NCI-H345 treated with DMSO at 0.1 percent for 48 hours (cell line): ENCODE measurements at regions not wholly inside any gene's neighbourhood (a gene's known extent, or its start where the extent isn't known, plus 50 kb on each side); places are given as distances from the start of the nearest gene placed in this dataset.

Source experiments
- DNase-seq: peaks from one replicate; lab custom pipeline; 2025; ENCODE audit not compliant: unreplicated experiment; lab: John Stamatoyannopoulos, UW

DNA sequence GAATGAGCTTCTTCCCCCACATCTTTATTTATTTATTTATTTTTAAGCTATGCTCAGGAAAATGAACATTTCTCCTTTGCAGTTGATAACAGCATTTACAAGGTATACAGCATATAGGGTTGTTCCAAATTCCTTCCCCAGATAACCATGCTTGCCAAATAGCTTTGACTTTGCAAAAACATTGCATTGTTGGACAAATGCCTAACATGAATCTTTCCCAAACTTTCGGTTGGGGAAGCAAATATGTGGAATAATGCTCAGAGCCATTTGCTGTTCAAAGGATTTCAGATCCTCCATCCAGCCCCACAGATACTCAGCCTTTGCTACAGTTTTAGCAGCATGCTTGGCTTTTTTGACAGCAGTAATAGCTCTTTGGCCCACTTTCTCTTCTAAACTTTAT, 127.2 kb upstream of the AGA start:
- DNase-seq, result no peak

DNA sequence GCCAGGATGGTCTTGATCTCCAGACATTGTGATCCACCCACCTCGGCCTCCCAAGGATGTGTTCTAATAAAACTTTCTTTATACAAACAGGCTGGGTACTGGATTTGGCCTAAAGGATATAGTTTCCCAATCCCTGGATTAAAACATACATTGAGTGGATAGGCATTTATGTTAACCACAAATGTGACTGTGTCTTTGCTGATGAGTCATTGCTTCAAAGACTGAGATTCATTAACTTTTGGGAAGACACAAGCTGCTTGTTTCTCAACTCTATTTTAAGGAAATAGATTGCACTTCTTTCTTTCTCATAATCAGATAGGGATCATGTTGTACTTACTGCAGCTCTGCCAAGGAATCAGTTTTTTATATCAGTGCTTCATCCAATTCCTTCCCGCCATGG, 131.3 kb upstream of the AGA start:
- DNase-seq, result no peak

DNA sequence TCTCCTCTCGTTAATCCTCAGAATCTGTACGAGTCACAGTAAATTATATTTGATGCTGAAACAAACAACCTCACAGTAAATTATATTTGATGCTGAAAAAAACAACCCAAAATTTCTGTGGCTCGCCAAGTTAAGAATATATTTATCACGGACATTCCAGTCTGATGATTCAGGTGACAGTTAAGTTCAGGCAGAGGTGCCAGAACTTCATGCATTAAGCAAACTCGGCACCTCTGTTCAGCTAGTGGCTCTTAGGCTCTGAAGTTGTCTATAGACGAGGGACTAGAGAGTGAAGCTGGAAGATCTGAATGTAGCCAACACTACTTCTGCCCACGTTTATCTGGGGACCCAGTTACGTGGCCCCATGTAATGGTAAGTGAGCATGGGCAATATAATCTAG, 132.2 kb upstream of the AGA start:
- no peak for DNase-seq

DNA sequence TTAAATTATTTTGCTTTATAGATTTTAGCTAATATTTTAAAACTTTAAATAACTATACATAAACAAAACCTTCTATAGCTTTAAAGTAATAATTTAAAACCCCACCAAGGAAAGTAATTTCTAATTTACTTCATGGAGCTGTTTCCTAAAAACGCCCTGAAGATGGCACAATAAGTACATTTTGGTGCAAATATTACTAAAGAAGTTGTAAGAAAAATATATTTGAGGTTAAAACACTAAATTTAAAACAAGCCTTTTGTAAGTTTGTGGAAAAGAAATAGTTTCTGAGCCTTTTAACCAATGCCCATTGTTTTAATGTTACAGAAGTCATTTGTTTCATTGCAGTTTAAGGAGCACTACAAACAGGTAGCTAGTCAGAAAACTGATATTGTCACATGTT, 137.4 kb upstream of the AGA start:
- DNase-seq, result no peak

DNA sequence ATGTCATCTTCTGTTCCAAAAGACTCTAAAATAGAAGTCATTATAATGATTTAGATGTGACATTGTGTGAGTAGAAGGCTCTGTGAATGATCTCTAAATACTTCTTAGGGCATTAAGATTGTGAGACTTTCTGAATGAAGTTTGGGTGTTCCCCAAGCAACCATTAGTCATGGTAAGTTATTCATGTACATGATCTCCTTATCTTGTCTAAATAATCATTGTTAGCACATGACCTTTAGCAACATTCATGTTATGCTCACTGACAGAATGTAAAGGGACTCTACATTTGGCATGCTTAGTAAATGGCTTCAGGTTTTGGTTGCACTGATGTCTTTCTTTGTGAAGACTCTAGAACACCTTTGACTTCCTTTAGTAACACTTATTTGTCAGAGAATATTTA, 140.8 kb upstream of the AGA start:
- no peak for DNase-seq

DNA sequence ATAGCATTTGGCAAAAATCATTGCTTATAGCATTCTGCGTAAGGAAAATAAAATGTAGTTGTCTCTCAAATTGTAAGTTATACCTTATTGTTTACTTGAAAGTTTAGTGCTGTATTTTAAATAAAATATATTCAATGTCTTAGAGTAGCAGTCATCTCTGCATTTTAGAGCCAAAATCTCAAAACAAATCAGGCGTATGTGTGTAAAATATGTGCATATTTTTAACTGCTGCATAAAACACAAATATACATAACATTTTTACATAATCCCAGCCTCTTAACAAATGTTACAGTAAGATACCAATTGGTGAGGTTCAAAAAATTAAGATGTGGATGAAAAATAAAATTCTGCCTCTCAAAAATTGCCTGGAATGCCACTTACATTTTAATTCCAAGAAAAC, 145.8 kb upstream of the AGA start:
- no peak for DNase-seq

DNA sequence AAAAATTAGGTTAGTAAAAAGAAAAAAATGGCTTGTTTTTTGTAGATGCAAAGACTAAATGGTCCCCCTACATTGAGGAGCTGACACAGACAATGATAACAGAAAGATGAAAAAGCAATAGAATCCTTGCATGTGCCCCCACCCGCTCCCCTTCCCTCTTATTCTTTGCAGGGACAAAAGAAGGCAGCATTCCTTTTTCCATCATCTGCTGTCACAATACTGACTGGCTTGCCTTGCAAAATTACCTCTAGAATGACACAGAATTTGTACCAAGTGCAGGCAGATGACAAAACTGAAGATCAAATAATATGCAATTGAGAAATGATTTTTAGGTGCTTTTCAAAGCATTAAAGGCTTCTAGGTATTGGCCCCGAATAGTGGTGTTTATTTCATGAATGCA, 153.1 kb upstream of the AGA start:
- no peak for DNase-seq

DNA sequence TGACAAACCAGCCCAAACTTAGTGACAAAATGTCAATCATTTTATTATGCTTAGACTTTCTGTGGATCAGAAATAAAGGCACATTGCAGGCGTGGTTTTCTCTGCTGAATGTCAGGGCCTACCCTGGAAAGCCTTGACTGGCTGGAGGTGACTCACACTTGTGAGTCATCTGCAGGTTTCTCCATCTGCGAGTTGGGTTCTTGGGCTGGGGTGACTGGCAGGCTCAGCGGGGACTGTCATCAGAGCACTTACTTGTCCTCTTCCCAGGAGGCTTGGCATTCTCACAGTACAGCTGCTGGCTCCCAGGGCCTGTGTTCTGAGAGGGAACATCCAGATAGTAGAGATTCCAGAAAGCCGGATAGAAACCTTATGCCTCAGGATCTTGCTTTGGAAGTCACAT, 153.8 kb upstream of the AGA start:
- DNase-seq, result no peak

DNA sequence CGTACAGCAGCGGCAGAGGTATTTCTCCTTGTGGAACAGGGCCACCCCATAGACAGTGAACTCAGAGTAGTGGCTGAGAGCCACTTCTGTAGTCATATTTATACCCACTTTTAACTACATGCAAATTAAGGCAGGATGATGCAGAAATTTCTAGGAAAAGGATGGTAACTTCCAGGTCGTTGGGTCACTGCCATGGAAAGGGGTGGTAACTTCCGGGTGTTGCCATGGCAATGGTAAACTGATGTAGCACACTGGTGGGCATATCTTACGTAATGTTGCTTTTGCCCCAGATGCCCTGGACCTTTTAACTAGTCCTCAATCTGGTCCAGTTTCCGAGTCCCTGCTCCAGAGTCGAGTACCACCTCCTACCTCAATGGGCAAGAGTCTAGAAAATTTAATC, 154.8 kb upstream of the AGA start:
- DNase-seq, result no peak

DNA sequence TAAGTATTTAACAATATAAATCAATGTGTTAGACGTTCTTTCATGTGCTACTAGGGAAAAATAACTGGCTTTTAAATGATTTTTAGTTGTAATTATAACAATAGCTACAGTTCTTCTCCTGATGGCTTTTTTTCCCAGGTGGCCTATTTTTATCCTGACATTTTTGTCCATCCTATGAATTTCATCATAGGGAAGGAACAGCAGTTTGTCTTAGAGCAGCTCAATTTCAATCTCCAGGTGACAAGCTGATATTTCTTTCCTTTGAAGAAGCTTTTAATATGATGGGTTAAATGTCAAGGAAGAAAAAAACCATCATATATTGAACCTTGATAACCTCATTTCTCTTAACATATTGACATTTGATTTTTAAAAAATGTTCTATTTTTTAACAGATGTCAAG, 163.0 kb upstream of the AGA start:
- no peak for DNase-seq

DNA sequence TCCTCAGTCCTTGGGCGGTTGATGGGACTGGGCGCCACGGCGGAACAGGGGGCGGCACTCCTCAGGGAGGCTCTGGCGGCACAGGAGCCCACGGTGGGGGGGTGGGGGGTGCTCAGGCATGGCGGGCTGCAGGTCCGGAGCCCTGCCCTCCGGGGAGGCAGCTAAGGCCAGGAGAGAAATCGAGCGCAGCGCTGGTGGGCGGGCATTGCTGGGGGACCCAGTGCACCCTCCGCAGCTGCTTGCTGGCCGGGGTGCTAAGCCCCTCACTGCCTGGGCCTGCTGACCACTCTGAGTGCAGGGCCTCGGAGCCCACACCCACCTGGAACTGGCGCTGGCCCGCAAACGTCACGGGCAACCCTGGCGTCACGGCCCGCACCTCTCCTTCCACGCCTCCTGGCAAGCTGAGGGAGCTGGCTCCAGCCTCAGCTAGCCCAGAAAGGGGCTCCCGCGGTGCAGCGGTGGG, 164.9 kb upstream of the AGA start:
- DNase-seq, result no peak

DNA sequence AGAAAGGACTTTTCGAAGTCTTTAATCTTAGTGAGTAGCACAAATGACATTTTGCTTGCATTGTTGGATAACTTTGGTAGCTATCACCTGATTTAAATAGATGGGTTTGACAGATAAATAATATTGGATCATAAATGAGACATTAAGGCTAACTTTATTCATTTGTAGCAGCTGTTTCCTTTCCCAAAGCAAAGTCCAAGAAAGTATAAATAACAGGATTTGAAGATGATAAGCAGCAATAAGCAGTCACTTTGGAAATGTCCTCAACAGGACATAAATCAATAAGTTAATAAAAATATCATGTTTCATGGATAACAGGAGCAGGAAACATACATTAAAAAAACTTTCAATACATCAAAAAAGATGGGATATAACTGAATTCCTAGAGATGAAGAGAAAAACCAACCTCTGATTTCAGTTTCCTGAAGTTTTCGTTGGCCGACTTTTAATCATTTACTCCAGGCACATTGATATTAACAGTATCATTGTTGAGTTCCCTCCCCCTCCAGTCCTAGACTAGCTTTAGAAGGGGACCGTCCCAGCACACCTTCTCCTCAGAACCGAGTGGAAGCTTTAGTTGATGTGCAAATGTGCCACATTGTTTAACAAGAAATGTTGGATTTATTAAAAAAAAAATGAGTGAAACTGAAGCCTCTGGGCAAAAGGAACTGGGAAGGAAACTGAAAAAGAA, 169.9 kb upstream of the AGA start:
- no peak for DNase-seq

DNA sequence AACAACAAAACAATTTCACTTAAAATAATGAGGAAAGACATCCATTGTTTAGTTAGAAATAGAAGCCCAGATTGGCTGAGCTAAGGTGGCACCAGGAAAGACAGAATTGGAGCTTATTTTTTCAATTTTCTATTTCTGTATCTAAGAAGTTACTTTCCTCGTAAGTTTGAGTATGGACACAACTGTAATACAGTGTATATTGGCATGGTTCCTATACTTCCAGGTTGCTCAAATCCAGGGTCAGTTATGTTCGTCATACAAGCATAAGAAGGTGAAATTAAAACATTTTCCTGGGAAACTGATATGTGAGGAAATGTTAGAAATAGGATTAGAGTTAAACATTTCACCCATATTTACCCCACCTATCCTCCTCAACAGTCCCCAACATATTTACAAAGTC, 170.4 kb upstream of the AGA start:
- no peak for DNase-seq

DNA sequence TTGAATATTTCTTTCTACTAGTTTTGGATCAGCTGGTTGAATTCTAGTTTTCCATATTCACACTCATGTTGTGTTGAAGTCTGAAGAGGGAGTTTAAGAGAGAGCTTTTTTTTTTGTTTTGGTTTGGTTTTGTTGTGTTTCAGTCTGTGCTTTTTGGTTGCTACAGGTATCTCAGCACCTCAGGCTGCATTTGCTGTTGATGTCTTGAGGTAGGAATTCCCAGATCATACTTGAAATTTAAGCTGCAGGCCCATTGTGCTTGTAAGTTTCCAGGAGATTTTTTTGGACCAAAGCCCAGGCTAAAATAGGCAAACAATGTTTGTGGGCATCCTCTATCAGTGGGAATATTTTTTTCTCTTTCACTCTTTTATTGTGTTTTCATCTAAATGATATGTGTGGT, 190.2 kb upstream of the AGA start:
- no peak for DNase-seq

DNA sequence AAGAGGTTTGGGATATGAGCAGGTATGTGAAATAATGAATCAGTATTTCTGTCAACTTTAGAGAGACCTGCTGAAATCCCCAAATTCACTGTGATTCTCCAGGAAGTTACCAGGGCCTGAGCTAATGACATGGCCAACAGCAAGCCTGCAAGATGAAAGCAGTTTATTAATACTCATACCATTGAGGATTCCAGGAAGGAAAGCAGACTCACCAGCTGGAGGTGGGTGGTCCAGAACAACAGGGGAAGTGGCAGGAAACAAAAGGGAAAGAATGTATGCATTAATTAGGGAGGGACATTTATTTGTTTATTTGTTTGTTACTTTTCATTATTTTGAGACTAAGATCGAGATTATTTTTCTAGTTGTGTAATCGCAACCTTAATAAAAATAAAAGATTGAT, 196.6 kb upstream of the AGA start:
- no peak for DNase-seq

DNA sequence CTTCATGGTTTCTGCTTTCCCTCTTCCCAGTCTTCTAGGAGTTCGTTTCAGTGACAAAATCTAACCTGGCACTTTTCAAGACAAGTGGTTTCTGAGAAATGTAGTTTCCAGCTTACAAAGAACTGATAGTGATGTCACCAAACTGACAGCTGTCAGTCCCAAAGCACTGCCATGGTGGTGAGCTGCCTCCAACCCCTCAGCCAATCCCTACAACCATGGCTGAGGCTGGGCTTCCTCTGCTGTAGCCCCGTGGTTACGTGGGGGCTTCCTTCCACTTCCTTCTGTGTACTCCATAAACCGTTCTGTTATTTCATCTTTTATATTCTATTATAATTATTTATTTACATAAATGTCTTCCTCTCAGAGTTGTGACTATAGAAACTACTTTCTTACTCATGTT, 198.6 kb upstream of the AGA start:
- DNase-seq, result no peak

DNA sequence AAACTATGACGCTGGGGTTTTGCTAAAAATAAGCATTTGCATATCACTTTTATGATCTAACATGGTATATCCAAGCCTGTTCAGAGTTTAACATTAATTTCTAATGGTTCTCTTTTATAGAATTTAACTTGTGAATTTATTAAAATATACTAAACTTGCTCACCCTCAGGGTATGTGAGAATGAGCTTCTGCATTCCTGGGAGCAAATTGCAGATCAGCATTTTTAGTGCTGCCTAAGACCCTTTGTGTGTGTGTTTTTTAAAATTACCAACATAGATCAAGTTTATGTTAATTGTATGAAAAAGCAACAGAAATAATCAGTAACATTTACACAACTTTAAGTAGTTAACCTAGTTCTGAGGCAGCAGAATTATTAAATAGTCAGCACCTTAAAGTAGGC, 218.0 kb upstream of the AGA start:
- no peak for DNase-seq

DNA sequence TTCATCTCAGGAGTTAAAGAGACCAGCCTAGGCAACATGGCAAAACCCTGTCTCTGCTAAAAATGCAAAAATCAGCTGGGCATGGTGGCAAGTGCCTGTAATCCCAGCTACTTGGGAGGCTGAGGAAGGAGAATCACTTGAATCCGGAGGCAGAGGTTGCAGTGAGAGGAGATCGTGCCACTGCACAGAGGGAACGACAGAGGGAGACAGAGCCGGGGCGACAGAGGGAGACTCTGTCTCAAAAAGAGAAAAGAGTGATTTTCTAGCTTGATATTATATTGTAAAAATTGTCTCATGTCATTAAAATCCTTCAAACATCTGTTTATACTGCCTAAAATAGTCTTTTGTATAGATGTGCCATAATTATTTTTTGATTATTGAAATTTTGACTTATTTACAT, 225.4 kb upstream of the AGA start:
- no peak for DNase-seq

DNA sequence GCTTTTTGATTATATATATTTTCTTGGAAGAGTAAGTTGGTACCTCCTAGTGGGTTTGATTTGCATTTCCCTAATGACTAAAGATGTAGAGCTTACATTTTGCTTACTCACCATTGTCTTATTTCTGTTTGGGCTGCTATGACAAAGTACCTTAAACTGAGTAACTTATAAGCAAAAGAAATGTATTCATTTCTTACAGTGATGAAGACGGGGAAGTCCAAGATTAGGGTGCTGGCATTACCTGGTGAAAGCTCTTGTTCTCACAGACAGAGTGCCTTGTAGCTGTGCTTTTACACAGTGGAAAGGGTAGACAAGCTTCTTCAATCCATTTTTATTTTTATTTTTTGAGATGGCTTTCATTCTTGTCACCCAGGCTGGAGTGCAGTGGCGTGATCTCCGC, 229.2 kb upstream of the AGA start:
- DNase-seq, result no peak

DNA sequence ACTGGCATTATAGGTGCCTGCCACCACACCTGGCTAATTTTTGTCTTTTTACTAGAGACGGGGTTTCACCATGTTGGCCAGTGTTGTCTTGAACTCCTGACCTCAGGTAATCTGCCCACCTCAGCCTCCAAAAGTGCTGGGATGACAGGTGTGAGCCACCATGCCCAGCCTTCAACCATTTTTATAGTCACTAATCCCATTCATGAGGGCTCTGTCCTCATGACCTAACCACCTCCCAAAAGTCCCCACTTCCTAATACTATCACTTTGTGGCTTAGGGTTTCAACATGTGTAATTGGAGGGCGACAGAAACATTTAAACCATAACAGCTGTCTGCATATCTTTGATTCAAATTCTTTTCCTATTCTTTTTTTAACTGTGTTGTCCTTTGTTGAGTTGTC, 229.6 kb upstream of the AGA start:
- DNase-seq, result no peak

DNA sequence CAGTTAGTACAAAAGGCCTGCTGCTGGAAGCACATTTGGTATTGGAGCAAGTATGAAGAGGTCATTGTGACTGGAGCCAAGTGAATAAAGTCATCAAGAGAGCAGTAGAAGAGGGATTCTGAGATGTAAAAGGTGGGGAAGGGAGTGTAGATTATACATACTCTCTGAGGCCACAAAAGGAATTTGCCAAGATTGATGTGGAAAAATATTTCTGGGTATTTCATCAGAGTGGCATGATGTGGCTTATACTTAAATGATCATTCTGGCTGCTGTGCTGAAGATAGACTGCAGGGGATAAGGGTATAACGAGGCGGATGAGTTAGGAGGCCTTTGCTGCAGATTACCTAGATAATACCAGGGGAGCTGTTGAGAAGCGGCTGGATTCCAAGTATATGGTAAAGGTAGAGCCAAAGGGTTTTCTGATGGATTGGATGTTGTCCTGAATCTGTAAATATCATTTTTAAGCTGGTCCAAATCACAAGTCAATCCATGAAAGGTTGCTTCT, 231.8 kb upstream of the AGA start:
- no peak for DNase-seq

DNA sequence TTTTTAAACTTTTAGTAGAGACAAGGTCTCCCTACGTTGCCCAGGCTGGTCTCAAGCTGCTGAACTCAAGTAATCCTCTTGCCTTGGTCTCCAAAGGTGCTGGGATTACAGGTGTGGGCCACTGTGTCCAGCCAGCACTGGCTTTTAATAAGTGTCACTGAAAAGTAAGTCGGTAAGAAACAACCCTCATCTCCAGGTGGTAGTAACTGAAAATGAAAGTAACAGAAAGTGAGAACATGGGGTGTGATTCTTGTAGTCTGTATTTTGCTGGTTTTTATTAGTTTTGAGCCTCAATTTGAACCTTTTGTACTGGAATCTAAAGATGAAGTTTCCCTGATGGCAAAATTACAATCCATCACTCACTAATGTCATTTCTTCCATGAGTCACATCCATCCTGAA, 238.1 kb upstream of the AGA start:
- no peak for DNase-seq

DNA sequence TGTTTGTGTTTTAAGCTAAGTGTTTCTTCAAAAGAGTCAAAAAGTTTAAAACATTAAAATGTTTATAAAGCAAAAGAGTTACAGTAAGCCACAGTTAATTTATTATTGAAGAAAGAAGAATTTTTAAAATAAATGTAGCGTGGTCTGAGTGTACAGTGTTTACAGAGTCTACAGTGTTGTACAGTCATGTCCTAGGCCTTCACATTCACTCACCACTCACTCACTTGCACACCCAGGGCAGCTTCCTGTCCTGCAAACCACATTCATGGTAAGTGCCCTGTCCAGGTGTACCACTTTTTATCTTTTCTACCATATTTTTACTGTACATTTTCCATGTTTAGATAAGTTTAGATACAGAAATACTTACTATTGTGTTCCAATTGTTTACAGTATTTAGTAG, 239.7 kb upstream of the AGA start:
- no peak for DNase-seq

DNA sequence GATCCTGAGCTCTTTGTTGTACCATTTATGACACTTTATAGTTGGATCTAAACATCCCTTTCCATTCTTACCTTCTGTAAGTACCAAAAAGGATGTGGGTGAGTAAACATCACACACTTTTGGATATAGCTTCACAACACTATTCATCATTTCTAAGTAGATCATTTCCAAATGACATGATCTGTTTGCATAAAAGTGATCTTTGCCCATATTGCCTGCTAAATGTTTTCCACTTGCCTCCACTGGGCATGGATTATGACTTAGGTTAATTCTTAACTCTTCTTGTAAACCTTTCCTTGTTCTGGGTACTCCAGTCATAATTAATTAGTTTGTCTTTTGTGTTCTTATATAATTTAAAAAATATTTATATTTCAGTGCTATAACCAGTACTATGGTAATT, 244.9 kb upstream of the AGA start:
- no peak for DNase-seq
